ENCODE measurements at regions not wholly inside any gene's neighbourhood (a gene's known extent, or its start where the extent isn't known, plus 50 kb on each side); places are given as distances from the start of the nearest gene placed in this dataset.

- no peak for DNase-seq (ENCODE audit: extremely low read depth, low read depth)
- H3K4me3 ChIP-seq (replicated peaks; ENCODE audit: low read depth, low read length), result no peak overlapping the region
- TF ChIP-seq CTCF (IDR thresholded peaks at IDR 0.05; ENCODE audit: low read depth, low read length, missing control alignments), result no peak
Observed at GRCh38 chr4:4601803-4602369, 60.0 kb upstream of the STX18 start.

- no peak for DNase-seq (ENCODE audit: extremely low read depth, low read depth)
- H3K4me3 ChIP-seq (replicated peaks; ENCODE audit: low read depth, low read length), result no peak overlapping the region
- no peak for TF ChIP-seq CTCF (IDR thresholded peaks at IDR 0.05; ENCODE audit: low read depth, low read length, missing control alignments)
Observed at GRCh38 chr4:4599481-4600275, 57.8 kb upstream of the STX18 start.

- DNase-seq (ENCODE audit: extremely low read depth, low read depth), result no peak
- no peak for TF ChIP-seq CTCF (IDR thresholded peaks at IDR 0.05; ENCODE audit: low read depth, low read length, missing control alignments)
- H3K4me3 ChIP-seq (replicated peaks; ENCODE audit: low read depth, low read length), result no peak overlapping the region
Observed at GRCh38 chr4:4598851-4599411, 57.1 kb upstream of the STX18 start.

GRCh38 chr4:4596720-4597119, 54.9 kb upstream of the STX18 start:
- DNase-seq (ENCODE audit: extremely low read depth, low read depth), result no peak
- H3K4me3 ChIP-seq (replicated peaks; ENCODE audit: low read depth, low read length), result no peak overlapping the region
- TF ChIP-seq CTCF (IDR thresholded peaks at IDR 0.05; ENCODE audit: low read depth, low read length, missing control alignments), result no peak

GRCh38 chr4:4595252-4595651, 53.4 kb upstream of the STX18 start:
- no peak overlapping the region for H3K4me3 ChIP-seq (replicated peaks; ENCODE audit: low read depth, low read length)
- no peak for DNase-seq (ENCODE audit: extremely low read depth, low read depth)
- TF ChIP-seq CTCF (IDR thresholded peaks at IDR 0.05; ENCODE audit: low read depth, low read length, missing control alignments), result peak; percentile 7

GRCh38 chr4:4594285-4594920, 52.6 kb upstream of the STX18 start:
- no peak for TF ChIP-seq CTCF (IDR thresholded peaks at IDR 0.05; ENCODE audit: low read depth, low read length, missing control alignments)
- H3K4me3 ChIP-seq (replicated peaks; ENCODE audit: low read depth, low read length), result no peak overlapping the region
- no peak for DNase-seq (ENCODE audit: extremely low read depth, low read depth)
